RWPE1 (cell line): ENCODE measurements at regions not wholly inside any gene's neighbourhood (a gene's known extent, or its start where the extent isn't known, plus 50 kb on each side); places are given as distances from the start of the nearest gene placed in this dataset.

ENCODE experiments used
- CTCF ChIA-PET: fragments of 350-600 bp; sonication (Branson Sonifier 250); formaldehyde crosslinking; extraction: SDS; loops from one replicate; lab custom pipeline; 2021; lab: Yijun Ruan, JAX
- POLR2A ChIA-PET: fragments of 400-600 bp; formaldehyde crosslinking; extraction: SDS; loops from one replicate; lab custom pipeline; 2020; ENCODE audit warnings: antibody characterized with exemption; ENCODE audit not compliant: low non-redundant PET; lab: Yijun Ruan, JAX
- DNase-seq: peaks from one replicate; pipeline ENCODE4 v3.0.0; 2012; ENCODE audit warnings: low spot score
- H3K27ac ChIP-seq: fragments of 450-650 bp; 2 replicates; pipeline ENCODE4 v1.5.1; 2017
- CTCF ChIP-seq: fragments of 450-650 bp; conservative IDR thresholded peaks from 2 replicates; pipeline ENCODE4 v1.5.1; 2017; ENCODE audit warnings: low read depth, mild to moderate bottlenecking

GRCh38 chr13:67664502-67664901 lies 434.4 kb upstream of the PCDH9 start:
- no peak for DNase-seq
- ChIA-PET CTCF (no interaction called here), POLR2A (no interaction called here)
- TF ChIP-seq CTCF: no peak
- H3K27ac ChIP-seq: no peak overlapping the region

- no peak overlapping the region for H3K27ac ChIP-seq
- DNase-seq: no peak
- ChIA-PET CTCF (no interaction called here), POLR2A (no interaction called here)
- TF ChIP-seq CTCF: no peak
These were observed 432.9 kb upstream of the PCDH9 start for GRCh38 chr13:67662997-67663396.

DNA sequence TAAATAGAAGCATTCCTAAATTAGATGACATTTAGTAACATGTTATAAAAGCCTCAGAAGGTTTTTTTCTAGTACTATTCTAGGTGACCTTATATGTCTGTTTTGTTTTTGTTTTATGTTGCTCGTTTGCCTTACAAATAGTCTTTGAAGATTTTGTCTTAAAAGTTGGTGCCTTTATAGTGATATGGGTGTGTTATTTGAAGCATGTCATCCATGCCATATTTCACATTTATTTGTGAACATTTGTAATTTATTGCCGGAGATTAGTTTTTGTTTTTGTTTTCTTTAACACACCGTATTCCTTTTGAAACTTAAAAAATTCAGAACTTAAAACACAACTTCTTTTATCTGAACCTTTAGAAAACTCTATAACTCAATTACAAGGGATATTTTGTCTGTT lies 422.8 kb upstream of the PCDH9 start:
- CTCF ChIA-PET: no interaction called here
- no peak for TF ChIP-seq CTCF
- H3K27ac ChIP-seq: no peak overlapping the region
- POLR2A ChIA-PET: no interaction called here
- no peak for DNase-seq

DNA sequence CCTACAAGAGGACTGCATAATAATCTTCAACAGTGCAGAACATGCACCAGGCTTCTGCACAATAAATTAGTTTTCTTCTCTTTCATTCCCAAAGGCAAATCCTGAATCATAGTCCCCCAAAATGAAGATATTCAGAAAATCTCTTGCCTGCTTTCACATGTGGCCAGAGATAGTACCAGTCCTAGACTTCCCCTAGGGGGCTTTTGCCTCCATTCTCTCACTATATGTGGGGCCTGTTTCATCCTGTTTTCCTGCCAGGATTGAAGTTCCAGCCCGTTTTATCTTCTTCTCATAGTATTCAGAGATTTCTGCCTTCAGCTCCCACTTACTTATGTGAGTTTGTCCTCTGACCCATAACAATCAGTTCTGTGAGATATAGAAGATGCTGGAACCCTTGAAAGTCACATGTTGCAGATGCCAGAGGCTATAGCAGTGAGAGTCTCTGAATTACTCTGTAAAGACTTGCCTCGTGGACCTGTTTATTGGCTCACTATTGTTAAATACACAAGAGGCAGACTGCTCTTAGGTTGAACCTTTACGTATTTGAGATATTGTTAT lies 421.9 kb upstream of the PCDH9 start:
- ChIA-PET POLR2A (no interaction called here), CTCF (no interaction called here)
- no peak for TF ChIP-seq CTCF

GRCh38 chr13:67650471-67650870 lies 420.3 kb upstream of the PCDH9 start:
- POLR2A ChIA-PET: no interaction called here

More for the DNA sequence above, 421.9 kb upstream of the PCDH9 start:
- DNase-seq: no peak
- H3K27ac ChIP-seq: no peak overlapping the region

DNA sequence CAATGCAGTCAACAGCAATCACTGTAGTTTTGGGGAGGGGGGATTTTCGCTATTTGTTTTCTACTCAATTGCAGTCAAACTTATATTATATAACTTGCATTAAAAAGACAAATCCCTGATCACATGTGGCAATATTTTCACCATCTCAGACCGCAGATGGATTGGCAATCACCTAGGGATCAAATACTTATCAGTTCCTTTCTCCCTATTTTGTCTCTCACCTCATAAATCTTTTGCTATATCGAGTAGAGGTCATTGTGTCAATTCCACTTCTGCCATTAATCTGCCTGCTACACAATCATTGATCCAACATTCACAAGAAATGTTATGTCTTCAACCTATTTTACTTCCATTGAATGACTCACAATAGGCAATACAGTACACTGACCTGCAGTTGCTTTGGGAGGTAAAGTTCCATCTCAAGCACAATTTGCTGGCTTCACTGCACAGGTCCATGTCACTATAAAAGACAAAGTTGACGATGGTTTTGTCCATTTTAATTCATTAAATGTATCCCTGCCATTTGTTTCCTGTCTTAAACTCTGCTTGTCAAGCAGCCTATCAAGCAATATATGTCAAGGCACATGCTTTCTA lies 415.8 kb upstream of the PCDH9 start:
- POLR2A ChIA-PET: no interaction called here
- CTCF ChIA-PET: no interaction called here
- H3K27ac ChIP-seq: no peak overlapping the region
- DNase-seq: no peak
- TF ChIP-seq CTCF: no peak

More at GRCh38 chr13:67650471-67650870, 420.3 kb upstream of the PCDH9 start:
- DNase-seq: no peak
- CTCF ChIA-PET: no interaction called here
- no peak for TF ChIP-seq CTCF
- H3K27ac ChIP-seq: no peak overlapping the region
